ENCODE measurements at regions not wholly inside any gene's neighbourhood (a gene's known extent, or its start where the extent isn't known, plus 50 kb on each side); places are given as distances from the start of the nearest gene placed in this dataset.

- no peak for DNase-seq
These were observed 92.5 kb downstream of the IRF8 start for GRCh38 chr16:85991425-85991824.

- no peak for DNase-seq
These were observed 92.9 kb downstream of the IRF8 start for GRCh38 chr16:85991856-85992255.

- DNase-seq, result no peak
These were observed 93.4 kb downstream of the IRF8 start for GRCh38 chr16:85992359-85992758.

GRCh38 chr16:85992779-85993178 is 93.8 kb downstream of the IRF8 start:
- DNase-seq, result no peak

- no peak for DNase-seq
These were observed 95.8 kb downstream of the IRF8 start for GRCh38 chr16:85994492-85995490.

- peak; percentile 40 to 53 for DNase-seq
These were observed 96.8 kb downstream of the IRF8 start for GRCh38 chr16:85995541-85996423.

- DNase-seq, result no peak
These were observed 97.9 kb downstream of the IRF8 start for GRCh38 chr16:85996843-85997242.

GRCh38 chr16:85998171-85998867 is 99.4 kb downstream of the IRF8 start:
- DNase-seq, result no peak

- no peak for DNase-seq
These were observed 100.1 kb downstream of the IRF8 start for GRCh38 chr16:85998868-85999729.

GRCh38 chr16:85999778-86000177 is 100.8 kb downstream of the IRF8 start:
- DNase-seq, result no peak

GRCh38 chr16:86002178-86002900 is 103.4 kb downstream of the IRF8 start:
- no peak for DNase-seq

GRCh38 chr16:86007524-86007923 is 108.6 kb downstream of the IRF8 start:
- DNase-seq, result no peak

GRCh38 chr16:86010680-86011141 is 111.7 kb downstream of the IRF8 start:
- DNase-seq, result no peak

GRCh38 chr16:86011532-86011931 is 112.6 kb downstream of the IRF8 start:
- DNase-seq, result no peak

GRCh38 chr16:86012221-86012620 is 113.3 kb downstream of the IRF8 start:
- no peak for DNase-seq

- no peak for DNase-seq
These were observed 114.9 kb downstream of the IRF8 start for GRCh38 chr16:86013867-86014266.

- no peak for DNase-seq
These were observed 116.6 kb downstream of the IRF8 start for GRCh38 chr16:86015606-86016005.

- DNase-seq, result peak; percentile 46 to 53
These were observed 117.4 kb downstream of the IRF8 start for GRCh38 chr16:86016201-86016965.

- no peak for DNase-seq
These were observed 119.1 kb downstream of the IRF8 start for GRCh38 chr16:86018071-86018470.

- DNase-seq, result no peak
These were observed 119.5 kb downstream of the IRF8 start for GRCh38 chr16:86018487-86018886.
